Fibroblast of skin of left biceps (primary cell): ENCODE measurements at regions not wholly inside any gene's neighbourhood (a gene's known extent, or its start where the extent isn't known, plus 50 kb on each side); places are given as distances from the start of the nearest gene placed in this dataset.

Experiments used
- DNase-seq, 2 experiments: peaks; one replicate each; pipeline ENCODE4 v3.0.0-alpha.2; 2013; ENCODE audit warnings: low read depth in 2 of 2

GRCh38 chr3:17802950-17803349 is 60.5 kb upstream of the TBC1D5 start:
- DNase-seq, result no peak

DNA sequence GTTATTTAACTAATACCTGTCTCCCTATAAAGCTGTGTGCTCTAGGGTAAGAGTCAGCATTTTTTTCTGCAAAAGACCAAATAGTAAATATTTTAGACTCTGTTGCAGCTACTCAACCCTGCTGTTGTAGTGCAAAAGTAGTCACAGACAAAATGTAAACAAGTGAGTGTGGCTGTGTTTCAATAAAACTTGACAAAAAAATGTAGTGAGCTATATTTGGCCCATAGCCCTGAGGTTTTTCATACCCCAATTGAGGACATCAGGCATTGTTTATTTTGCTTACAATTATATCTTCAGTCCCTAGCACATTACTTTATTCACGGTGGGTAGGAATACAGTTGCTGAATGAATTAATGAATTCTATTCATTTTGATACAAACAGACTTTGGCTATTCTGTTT is 58.7 kb upstream of the TBC1D5 start:
- no peak for DNase-seq

GRCh38 chr3:17800232-17800631 is 57.8 kb upstream of the TBC1D5 start:
- DNase-seq, result no peak

GRCh38 chr3:17799312-17799711 is 56.9 kb upstream of the TBC1D5 start:
- DNase-seq, result no peak

DNA sequence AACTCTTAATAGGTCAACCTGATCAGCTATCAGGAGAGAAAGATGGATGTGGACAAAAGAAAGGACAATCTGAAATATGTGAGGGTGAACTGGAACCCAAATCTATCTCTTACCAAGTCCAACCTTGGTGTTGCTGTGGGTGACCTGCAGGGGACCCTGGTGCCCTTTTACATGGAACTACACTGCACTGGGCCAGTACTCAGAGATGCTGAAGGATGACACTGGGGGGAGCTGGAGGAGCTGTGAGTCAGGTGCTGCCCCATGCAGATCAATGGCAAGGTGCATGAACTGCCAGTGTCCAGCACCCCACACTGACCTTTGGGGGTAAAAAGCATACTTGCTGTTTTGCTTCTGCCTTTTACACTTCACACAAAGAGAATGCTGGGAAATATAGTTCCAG is 55.6 kb upstream of the TBC1D5 start:
- DNase-seq, result no peak

DNA sequence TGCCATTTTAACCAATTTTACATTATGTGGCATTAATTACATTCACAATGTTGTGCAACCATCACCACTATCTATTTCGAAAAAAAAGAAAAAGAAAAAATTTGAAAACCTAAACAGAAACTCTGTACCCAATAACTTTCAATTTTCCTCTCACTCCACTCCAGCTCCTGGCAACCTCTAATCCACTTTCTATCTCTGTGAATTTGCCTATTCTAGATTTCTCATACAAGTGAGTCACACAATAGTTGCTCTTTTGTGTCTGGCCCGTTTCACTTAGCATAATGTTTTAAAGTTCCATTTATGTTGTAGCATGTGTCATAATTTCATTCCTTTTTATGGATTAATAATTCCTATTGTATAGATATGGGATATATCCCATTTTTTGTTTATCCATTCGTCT is 53.3 kb upstream of the TBC1D5 start:
- DNase-seq, result no peak

- DNase-seq, result no peak
Observed at GRCh38 chr3:17795280-17795679, 52.8 kb upstream of the TBC1D5 start.

GRCh38 chr3:17793542-17794195 is 51.2 kb upstream of the TBC1D5 start:
- DNase-seq, result no peak
